Right lobe of liver (tissue), 4 donors: ENCODE measurements at regions not wholly inside any gene's neighbourhood (a gene's known extent, or its start where the extent isn't known, plus 50 kb on each side); places are given as distances from the start of the nearest gene placed in this dataset.

ENCODE experiments used
- POLR2A ChIP-seq: fragments of 450-650 bp; IDR thresholded peaks from one replicate; pipeline ENCODE4 v1.6.1; 2017; ENCODE audit warnings: antibody characterized with exemption, mild to moderate bottlenecking
- TF ChIP-seq, protein P1 (sequence below), 4 donors: fragments of 200-600 bp in 3 of 4; fragments of 450-650 bp in 1 of 4; IDR thresholded peaks; one replicate each; pipeline versions ENCODE4 v1.5.1 to v1.8.0; 2016 to 2022; ENCODE audit warnings: antibody characterized with exemption in 4 of 4, mild to moderate bottlenecking in 2 of 4
- donor health status: DM: no; HTN: no; CAD: no.
- donor health status: DM: no; HTN: no; CAD: no.
- donor health status: DM: no; HTN: yes; CAD: no.

GRCh38 chr18:78031589-78031988 is 781.9 kb downstream of the GALR1 start:
- TF ChIP-seq POLR2A, result no peak
- TF ChIP-seq, protein P1, sequence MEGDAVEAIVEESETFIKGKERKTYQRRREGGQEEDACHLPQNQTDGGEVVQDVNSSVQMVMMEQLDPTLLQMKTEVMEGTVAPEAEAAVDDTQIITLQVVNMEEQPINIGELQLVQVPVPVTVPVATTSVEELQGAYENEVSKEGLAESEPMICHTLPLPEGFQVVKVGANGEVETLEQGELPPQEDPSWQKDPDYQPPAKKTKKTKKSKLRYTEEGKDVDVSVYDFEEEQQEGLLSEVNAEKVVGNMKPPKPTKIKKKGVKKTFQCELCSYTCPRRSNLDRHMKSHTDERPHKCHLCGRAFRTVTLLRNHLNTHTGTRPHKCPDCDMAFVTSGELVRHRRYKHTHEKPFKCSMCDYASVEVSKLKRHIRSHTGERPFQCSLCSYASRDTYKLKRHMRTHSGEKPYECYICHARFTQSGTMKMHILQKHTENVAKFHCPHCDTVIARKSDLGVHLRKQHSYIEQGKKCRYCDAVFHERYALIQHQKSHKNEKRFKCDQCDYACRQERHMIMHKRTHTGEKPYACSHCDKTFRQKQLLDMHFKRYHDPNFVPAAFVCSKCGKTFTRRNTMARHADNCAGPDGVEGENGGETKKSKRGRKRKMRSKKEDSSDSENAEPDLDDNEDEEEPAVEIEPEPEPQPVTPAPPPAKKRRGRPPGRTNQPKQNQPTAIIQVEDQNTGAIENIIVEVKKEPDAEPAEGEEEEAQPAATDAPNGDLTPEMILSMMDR (IDR thresholded peaks at IDR 0.05), result no peak
